RWPE1 (cell line): ENCODE measurements at regions not wholly inside any gene's neighbourhood (a gene's known extent, or its start where the extent isn't known, plus 50 kb on each side); places are given as distances from the start of the nearest gene placed in this dataset.

Source experiments
- CTCF ChIA-PET: fragments of 350-600 bp; sonication (Branson Sonifier 250); formaldehyde crosslinking; extraction: SDS; loops from one replicate; lab custom pipeline; 2021; lab: Yijun Ruan, JAX
- POLR2A ChIA-PET: fragments of 400-600 bp; formaldehyde crosslinking; extraction: SDS; loops from one replicate; lab custom pipeline; 2020; ENCODE audit warnings: antibody characterized with exemption; ENCODE audit not compliant: low non-redundant PET; lab: Yijun Ruan, JAX
- DNase-seq: peaks from one replicate; pipeline ENCODE4 v3.0.0; 2012; ENCODE audit warnings: low spot score
- H3K27ac ChIP-seq: fragments of 450-650 bp; 2 replicates; pipeline ENCODE4 v1.5.1; 2017
- TF ChIP-seq, protein P1 (sequence below): fragments of 450-650 bp; conservative IDR thresholded peaks from 2 replicates; pipeline ENCODE4 v1.5.1; 2017; ENCODE audit warnings: low read depth, mild to moderate bottlenecking

DNA sequence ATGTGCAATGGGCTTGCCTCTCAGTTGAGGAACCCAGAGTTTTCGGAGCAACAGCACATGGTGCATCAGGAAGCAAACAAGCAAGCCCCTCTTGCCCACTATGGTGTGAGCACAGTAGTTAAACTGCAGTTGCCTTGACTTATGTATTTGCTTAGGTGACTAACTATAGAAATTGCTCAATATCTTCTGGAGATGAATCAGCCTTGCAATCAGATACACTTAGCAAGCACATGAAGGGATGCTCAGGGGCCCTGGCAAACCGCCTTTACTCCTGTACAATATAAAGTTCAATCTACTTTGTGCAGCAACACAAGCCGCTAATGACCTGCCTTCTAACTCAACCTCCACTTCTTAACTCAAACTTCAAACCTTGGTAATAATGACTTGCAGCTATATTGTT lies 581.7 kb upstream of the RIOK2 start:
- peak; percentile 82 for DNase-seq
- ChIA-PET CTCF (no interaction called here), POLR2A (no interaction called here)
- no peak overlapping the region for H3K27ac ChIP-seq
- TF ChIP-seq, protein P1, sequence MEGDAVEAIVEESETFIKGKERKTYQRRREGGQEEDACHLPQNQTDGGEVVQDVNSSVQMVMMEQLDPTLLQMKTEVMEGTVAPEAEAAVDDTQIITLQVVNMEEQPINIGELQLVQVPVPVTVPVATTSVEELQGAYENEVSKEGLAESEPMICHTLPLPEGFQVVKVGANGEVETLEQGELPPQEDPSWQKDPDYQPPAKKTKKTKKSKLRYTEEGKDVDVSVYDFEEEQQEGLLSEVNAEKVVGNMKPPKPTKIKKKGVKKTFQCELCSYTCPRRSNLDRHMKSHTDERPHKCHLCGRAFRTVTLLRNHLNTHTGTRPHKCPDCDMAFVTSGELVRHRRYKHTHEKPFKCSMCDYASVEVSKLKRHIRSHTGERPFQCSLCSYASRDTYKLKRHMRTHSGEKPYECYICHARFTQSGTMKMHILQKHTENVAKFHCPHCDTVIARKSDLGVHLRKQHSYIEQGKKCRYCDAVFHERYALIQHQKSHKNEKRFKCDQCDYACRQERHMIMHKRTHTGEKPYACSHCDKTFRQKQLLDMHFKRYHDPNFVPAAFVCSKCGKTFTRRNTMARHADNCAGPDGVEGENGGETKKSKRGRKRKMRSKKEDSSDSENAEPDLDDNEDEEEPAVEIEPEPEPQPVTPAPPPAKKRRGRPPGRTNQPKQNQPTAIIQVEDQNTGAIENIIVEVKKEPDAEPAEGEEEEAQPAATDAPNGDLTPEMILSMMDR = no peak

DNA sequence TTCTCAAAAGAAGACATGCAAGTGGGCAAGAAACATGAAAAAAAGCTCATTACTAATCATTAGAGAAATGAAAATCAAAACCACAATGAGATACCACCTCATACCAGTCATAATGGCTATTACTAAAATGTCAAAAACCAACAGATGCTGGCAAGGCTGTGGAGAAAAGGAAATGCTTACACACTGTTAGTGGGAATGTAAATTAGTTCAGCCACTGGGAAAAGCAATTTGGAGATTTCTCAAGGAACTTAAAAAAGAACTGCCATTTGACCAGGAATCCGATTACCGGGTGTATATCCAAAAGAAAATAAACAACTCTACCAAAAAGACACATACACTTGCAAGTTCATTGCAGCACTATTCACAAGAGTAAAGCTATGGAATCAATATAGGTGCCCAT lies 595.4 kb upstream of the RIOK2 start:
- H3K27ac ChIP-seq = no peak overlapping the region
- DNase-seq = no peak
- ChIA-PET POLR2A (no interaction called here), CTCF (no interaction called here)
- TF ChIP-seq, protein P1 = no peak

DNA sequence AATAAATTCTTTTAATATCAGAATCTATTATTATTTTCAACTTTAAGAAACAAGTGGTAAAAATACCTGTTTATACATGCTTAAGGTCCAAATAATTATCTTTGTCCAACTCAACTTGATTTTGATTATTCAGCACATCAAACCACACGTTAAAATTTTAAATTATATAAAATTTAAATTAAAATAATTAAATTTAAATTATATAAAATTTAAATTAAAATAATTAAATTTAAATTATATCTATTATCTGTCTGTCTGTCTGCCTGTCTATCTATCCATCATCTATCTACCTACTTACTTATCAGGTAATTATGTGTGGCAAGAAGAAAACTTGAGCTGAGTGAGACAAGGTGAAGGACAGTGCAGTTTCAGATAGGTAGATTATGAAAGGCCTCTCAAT lies 605.3 kb upstream of the RIOK2 start:
- TF ChIP-seq, protein P1 = no peak
- no peak for DNase-seq
- H3K27ac ChIP-seq = no peak overlapping the region
- POLR2A ChIA-PET = no interaction called here
- CTCF ChIA-PET = no interaction called here

DNA sequence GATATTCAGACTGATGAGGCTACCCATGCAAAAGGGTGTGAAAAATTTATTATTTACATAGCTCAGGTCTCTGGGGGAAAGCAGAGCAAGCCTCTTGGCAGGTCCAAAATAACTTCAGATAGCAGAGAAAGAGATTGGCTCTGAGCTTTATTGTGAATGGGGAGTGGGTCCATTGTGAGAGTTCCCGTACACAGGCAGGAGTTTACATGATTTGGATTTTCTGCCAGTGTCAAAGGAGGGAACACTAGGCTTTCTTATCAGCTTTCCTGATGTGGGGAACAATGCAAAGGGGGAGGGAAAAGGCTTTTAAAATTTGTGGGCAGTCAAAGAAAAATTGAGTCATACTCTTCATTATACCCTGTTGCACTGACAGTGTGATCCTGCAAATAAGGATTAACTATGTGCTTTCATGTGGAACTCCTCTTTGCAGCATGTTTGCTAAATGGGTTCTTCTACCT lies 615.0 kb upstream of the RIOK2 start:
- H3K27ac ChIP-seq = no peak overlapping the region
- TF ChIP-seq, protein P1 = no peak
- ChIA-PET POLR2A (no interaction called here), CTCF (interaction anchor here (0.6 kb wide), 2 partner anchors 399 to 655 kb away, joined by 3 to 4 read pairs; no protein-coding TSS in a partner anchor)
- no peak for DNase-seq

DNA sequence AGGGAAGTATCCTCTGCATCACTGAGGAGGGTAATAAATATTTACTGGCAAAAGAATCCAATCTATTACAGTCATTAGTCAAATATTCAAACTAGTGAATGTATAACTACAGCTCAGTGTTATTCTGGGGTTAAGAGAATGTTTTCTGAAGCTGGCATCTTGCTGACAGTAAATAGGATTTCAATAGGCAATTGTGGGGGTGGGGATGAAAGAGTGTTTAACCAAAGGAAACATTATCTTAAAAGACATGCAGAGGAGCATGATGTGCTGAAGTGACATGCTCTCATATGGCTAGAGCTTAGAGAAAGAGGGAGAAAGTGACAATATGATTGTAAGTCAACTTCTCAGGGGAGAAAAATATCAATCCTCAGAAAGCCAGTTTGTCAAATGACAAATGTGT lies 618.4 kb upstream of the RIOK2 start:
- no peak for DNase-seq
- H3K27ac ChIP-seq = no peak overlapping the region
- POLR2A ChIA-PET = no interaction called here
- CTCF ChIA-PET = no interaction called here
- TF ChIP-seq, protein P1 = no peak

DNA sequence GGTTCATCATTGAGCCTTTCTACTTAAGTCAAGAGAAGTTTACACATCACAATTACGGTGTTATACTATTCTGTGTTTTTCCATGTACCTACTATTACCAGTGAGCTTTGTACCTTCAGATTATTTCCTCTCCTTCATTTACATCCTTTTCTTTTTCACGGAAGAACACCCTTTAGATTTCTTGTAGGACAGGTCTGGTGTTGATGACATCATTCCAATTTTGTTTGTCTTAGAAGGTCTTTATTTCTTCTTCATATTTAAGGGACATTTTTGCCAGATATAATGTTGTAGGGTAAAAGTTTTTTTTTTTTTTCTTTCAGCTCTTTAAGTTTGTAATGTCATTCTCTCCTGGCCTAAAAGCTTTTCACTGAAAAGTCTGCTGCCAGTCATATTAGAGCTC lies 637.1 kb upstream of the RIOK2 start:
- TF ChIP-seq, protein P1 = no peak
- ChIA-PET CTCF (interaction anchor here (0.6 to 0.9 kb wide), 3 partner anchors 10 to 256 kb away, joined by 3 to 4 read pairs (median 3); no protein-coding TSS in a partner anchor), POLR2A (no interaction called here)
- DNase-seq = no peak
- H3K27ac ChIP-seq = no peak overlapping the region
